ENCODE measurements at regions not wholly inside any gene's neighbourhood (a gene's known extent, or its start where the extent isn't known, plus 50 kb on each side); places are given as distances from the start of the nearest gene placed in this dataset.
"Not testable (repeated sequence)": the region's sequence is repeated elsewhere in the genome, so short reads cannot be mapped to it uniquely, and the experiment has no call there.

- DNase-seq (ENCODE audit: extremely low spot score): no peak
- CTCF ChIA-PET: interaction anchor here (0.7 to 2.0 kb wide), 10 partner anchors 11 to 190 kb away, joined by 3 to 13 read pairs (median 4); no protein-coding TSS in a partner anchor
- no peak for TF ChIP-seq CTCF (IDR thresholded peaks at IDR 0.05; ENCODE audit: control extremely low read depth, extremely low read depth, low read depth, missing control alignments)
- POLR2A ChIA-PET: interaction anchor here (0.6 kb wide), 1 partner anchor 187 kb away, joined by 4 read pairs; no protein-coding TSS in a partner anchor
Measured at GRCh38 chr18:23320709-23321236, 132.3 kb upstream of the RIOK3 start.

- CTCF ChIA-PET: interaction anchor here (0.7 to 1.8 kb wide), 3 partner anchors 9 to 190 kb away, joined by 3 to 8 read pairs (median 4); no protein-coding TSS in a partner anchor
Measured at GRCh38 chr18:23321996-23322395, 131.1 kb upstream of the RIOK3 start.

GRCh38 chr18:23324056-23324811, 128.9 kb upstream of the RIOK3 start:
- DNase-seq (ENCODE audit: extremely low spot score): no peak
- ChIA-PET POLR2A (no interaction called here), CTCF (interaction anchor here (1.2 to 1.8 kb wide), 2 partner anchors 84 to 193 kb away, joined by 3 to 8 read pairs; no protein-coding TSS in a partner anchor)
- TF ChIP-seq CTCF (IDR thresholded peaks at IDR 0.05; ENCODE audit: control extremely low read depth, extremely low read depth, low read depth, missing control alignments): no peak

More at GRCh38 chr18:23321996-23322395, 131.1 kb upstream of the RIOK3 start:
- POLR2A ChIA-PET: no interaction called here
- no peak for DNase-seq (ENCODE audit: extremely low spot score)
- no peak for TF ChIP-seq CTCF (IDR thresholded peaks at IDR 0.05; ENCODE audit: control extremely low read depth, extremely low read depth, low read depth, missing control alignments)

- ChIA-PET POLR2A (no interaction called here), CTCF (interaction anchor here (1.2 kb wide), 1 partner anchor 84 kb away, joined by 3 read pairs; no protein-coding TSS in a partner anchor)
- no peak for TF ChIP-seq CTCF (IDR thresholded peaks at IDR 0.05; ENCODE audit: control extremely low read depth, extremely low read depth, low read depth, missing control alignments)
- DNase-seq (ENCODE audit: extremely low spot score): no peak
Measured at GRCh38 chr18:23324861-23325260, 128.2 kb upstream of the RIOK3 start.

- DNase-seq (ENCODE audit: extremely low spot score); CTCF ChIA-PET: not testable (repeated sequence)
- POLR2A ChIA-PET: interaction anchor here (0.7 kb wide), 1 partner anchor 104 kb away, joined by 3 read pairs; no protein-coding TSS in a partner anchor
Measured at GRCh38 chr18:23329671-23330070, 123.4 kb upstream of the RIOK3 start.

- POLR2A ChIA-PET: no interaction called here
- CTCF ChIA-PET: interaction anchor here (3.2 kb wide), 1 partner anchor 10 kb away, joined by 13 read pairs; no protein-coding TSS in a partner anchor
- TF ChIP-seq CTCF (IDR thresholded peaks at IDR 0.05; ENCODE audit: control extremely low read depth, extremely low read depth, low read depth, missing control alignments): no peak
- peak; percentile 33 for DNase-seq (ENCODE audit: extremely low spot score)
Measured at GRCh38 chr18:23330423-23330822, 122.7 kb upstream of the RIOK3 start.
